ENCODE measurements at regions not wholly inside any gene's neighbourhood (a gene's known extent, or its start where the extent isn't known, plus 50 kb on each side); places are given as distances from the start of the nearest gene placed in this dataset.

DNA sequence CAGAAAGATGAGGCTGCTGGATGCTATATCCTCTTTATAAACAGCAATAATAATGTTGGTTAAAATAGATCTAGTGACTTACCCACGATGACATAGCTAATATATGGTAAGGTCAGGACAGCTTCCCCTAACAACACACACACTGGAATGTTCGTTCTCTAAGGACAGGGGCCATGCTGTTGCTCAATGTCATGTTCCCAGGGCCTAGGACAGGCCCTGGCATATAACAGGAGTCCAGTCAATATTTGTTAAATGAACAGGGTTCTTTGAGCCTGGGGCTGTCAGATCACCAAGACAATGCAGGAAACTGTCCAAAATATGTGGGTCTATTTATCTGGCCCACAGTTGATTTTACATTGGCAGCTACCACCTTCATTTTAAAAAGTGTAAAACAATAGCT is 207.1 kb upstream of the MEX3C start:
- TF ChIP-seq, protein P1, sequence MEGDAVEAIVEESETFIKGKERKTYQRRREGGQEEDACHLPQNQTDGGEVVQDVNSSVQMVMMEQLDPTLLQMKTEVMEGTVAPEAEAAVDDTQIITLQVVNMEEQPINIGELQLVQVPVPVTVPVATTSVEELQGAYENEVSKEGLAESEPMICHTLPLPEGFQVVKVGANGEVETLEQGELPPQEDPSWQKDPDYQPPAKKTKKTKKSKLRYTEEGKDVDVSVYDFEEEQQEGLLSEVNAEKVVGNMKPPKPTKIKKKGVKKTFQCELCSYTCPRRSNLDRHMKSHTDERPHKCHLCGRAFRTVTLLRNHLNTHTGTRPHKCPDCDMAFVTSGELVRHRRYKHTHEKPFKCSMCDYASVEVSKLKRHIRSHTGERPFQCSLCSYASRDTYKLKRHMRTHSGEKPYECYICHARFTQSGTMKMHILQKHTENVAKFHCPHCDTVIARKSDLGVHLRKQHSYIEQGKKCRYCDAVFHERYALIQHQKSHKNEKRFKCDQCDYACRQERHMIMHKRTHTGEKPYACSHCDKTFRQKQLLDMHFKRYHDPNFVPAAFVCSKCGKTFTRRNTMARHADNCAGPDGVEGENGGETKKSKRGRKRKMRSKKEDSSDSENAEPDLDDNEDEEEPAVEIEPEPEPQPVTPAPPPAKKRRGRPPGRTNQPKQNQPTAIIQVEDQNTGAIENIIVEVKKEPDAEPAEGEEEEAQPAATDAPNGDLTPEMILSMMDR (IDR thresholded peaks at IDR 0.05; ENCODE audit: borderline replicate concordance, insufficient read depth, low read depth, low read length): no peak
- no peak overlapping the region for H3K4me3 ChIP-seq (ENCODE audit: low read depth, low read length)

DNA sequence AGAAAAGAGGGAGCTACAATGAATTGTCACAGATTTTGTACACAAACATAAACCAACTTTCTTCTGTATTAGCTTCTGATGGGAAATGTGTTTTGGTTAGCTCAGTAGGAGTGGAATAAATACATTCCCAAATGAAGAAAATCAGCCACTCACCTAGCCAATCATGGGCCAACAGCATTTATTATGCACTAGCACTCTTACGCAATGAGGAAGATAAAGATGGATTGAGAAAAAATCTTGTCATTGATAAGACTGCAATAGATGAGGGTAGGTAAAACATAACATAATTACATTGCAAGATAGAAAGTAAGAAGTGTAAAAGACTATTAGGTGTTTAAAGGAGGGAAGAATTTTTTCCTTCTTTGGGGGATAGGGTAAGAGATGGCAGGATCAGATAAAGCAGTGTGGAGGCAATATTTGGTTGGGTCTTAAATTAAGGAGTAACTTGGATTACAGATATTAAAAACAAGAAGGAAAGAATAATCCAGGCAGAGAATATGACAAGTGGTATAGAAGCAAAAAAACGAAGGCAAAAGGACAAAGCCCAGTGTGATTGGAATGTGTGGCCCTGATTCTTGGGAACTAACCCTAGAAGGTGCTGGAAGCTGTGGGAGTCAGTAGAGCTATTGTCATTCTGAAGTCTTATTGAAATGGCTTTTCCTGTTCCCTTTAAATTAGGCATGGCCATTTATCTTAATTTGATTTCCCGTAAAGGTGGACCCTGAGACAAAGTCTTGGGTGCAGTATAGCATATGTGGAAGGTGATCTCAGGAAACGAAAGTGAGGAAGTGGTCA is 208.4 kb upstream of the MEX3C start:
- TF ChIP-seq, protein P1 (IDR thresholded peaks at IDR 0.05; ENCODE audit: borderline replicate concordance, insufficient read depth, low read depth, low read length): no peak
- H3K4me3 ChIP-seq (ENCODE audit: low read depth, low read length): no peak overlapping the region

DNA sequence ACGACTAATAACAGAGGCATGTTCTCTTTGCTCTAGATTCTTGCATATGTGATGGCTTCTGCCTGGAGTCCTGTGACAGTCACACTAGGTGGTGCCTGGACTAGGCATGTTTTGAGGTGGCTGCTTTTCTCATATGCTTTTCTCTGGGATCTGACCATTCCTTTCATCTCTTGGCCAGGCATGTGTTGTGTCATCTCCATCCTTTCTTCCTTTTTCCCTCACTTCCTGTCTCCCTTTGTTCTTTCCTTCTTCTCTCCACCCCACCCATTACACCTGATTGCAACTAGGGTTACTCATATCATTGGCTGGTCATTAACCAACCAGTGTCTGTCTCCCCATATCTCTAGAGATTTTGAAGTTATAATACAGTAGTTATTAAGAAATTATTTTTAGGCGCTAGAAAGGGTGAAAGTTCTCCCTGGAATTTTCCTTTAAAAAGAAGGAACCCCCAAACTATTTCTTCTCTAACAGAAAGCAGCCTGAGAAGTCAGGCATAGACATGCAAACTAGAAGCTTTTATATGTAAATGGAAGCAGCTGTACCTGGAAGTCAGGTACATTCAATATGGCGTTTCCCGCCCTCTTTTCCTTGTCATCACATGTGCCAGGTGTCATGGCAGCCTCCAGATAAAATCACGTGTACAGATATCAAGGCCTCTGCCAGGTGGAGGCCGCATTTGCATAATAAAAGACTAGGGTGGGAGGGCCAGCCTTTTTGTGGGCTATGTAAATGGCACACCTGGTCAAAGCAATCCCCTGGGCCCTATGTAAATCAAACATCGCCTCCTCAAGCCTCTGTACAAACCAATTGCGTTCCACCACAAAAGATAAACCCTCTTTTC is 220.4 kb upstream of the MEX3C start:
- H3K4me3 ChIP-seq (ENCODE audit: low read depth, low read length): no peak overlapping the region

DNA sequence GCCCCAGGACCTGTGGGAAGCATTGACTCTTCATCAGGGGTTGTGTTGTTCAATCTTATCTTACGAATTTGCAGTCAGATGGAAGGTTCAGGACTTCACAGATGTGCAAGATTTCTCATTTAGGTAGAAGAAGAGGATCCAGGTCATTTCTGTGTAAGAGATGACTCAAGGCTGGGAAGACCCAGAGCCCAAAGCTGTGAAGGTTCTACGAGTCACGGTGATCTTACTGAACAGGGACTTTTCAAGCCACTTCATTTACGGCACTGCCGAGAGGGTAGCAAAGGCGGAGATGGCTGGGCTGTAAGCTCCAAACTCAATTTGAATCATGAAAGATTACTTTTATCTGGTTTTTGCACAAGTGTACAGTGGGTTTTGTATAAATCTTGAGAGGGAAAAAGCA is 228.0 kb upstream of the MEX3C start:
- TF ChIP-seq, protein P1 (IDR thresholded peaks at IDR 0.05; ENCODE audit: borderline replicate concordance, insufficient read depth, low read depth, low read length): no peak
- H3K4me3 ChIP-seq (ENCODE audit: low read depth, low read length): no peak overlapping the region

More for the DNA sequence above, 220.4 kb upstream of the MEX3C start:
- TF ChIP-seq, protein P1 (IDR thresholded peaks at IDR 0.05; ENCODE audit: borderline replicate concordance, insufficient read depth, low read depth, low read length): no peak

DNA sequence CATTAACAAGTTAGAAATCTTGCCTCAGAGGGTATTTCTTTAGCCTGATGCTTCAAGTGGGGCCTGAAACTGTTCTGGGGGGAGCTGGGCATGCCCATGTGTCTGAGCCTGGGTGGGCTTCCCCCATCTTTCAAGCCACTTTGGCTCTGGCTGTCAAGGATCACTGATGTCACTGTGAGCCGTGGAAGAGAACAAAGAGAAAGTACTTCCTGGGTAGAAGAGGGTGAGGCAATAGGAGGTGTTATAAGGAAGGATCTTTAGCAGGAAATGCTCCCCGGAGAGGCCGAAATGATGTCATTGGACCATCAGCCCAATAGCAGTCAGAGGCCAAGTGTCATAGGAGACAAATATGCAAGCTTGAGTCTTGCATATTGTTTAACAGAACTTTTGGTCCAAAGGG is 228.4 kb upstream of the MEX3C start:
- TF ChIP-seq, protein P1 (IDR thresholded peaks at IDR 0.05; ENCODE audit: borderline replicate concordance, insufficient read depth, low read depth, low read length): no peak
- H3K4me3 ChIP-seq (ENCODE audit: low read depth, low read length): no peak overlapping the region

DNA sequence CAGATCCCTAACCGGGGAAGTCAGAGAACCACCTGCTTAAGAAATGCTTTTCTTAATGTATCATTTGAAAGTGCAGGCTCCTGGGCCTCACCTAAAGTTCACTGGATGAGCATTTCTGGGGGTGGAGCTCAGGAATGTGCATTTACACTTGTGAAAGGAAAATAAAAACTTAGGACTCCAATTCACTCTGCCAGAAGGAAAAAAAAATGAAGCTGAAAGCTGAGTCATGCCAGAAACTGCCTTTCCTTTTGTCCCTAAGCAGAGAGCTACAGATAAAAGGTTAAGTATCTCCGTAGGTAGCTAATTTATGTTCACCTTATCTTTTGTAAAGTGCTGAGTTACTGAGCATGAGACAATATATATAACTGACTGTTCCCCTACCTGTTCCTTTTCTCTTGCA is 229.5 kb upstream of the MEX3C start:
- TF ChIP-seq, protein P1 (IDR thresholded peaks at IDR 0.05; ENCODE audit: borderline replicate concordance, insufficient read depth, low read depth, low read length): no peak
- H3K4me3 ChIP-seq (ENCODE audit: low read depth, low read length): no peak overlapping the region
